PC-9 (cell line): ENCODE measurements at regions not wholly inside any gene's neighbourhood (a gene's known extent, or its start where the extent isn't known, plus 50 kb on each side); places are given as distances from the start of the nearest gene placed in this dataset.

Source experiments
- BruUV-seq: library from RNA; stranded (reverse); fragments of 400-500 nt; replicated peaks from 2 replicates; lab custom pipeline; 2021; lab: Mats Ljungman, UMichigan
- CTCF ChIA-PET: fragments of 300-600 bp; sonication (Branson Sonifier 250); formaldehyde crosslinking; loops from one replicate; lab custom pipeline; 2022; ENCODE audit warnings: antibody characterized with exemption; lab: Charles Lee
- POLR2A ChIA-PET: fragments of 300-600 bp; sonication (Branson Sonifier 250); formaldehyde crosslinking; loops from one replicate; lab custom pipeline; 2022; ENCODE audit warnings: antibody characterized with exemption; ENCODE audit not compliant: unreplicated experiment; lab: Charles Lee
- DNase-seq, 2 experiments: peaks; one replicate each; pipeline versions ENCODE4 v3.0.0 to v3.0.0-alpha.2; 2015 to 2022; ENCODE audit warnings: mixed read lengths in 1 of 2
- H2AFZ ChIP-seq: fragments of 200-600 bp; sonication (generic); 2 replicates; pipeline ENCODE4 v1.8.1; 2017; ENCODE audit warnings: antibody characterized with exemption
- H3F3A ChIP-seq: fragments of 200-600 bp; sonication (generic); 2 replicates; pipeline ENCODE4 v1.8.1; 2017; ENCODE audit warnings: antibody characterized with exemption, mild to moderate bottlenecking, low read depth; ENCODE audit not compliant: insufficient read depth
- H3K27ac ChIP-seq: fragments of 200-600 bp; sonication (generic); 2 replicates; pipeline ENCODE4 v1.6.1; 2016; ENCODE audit warnings: mixed run types
- H3K27me3 ChIP-seq: fragments of 200-600 bp; sonication (generic); 2 replicates; pipeline ENCODE4 v1.6.1; 2016; ENCODE audit warnings: low read depth, mixed run types; ENCODE audit not compliant: insufficient read depth
- H3K36me3 ChIP-seq: fragments of 200-600 bp; sonication (generic); 2 replicates; pipeline ENCODE4 v1.6.1; 2016; ENCODE audit warnings: low read depth, mixed run types
- H3K4me1 ChIP-seq: fragments of 200-600 bp; sonication (generic); replicated peaks from 2 replicates; pipeline ENCODE4 v1.6.1; 2016; ENCODE audit warnings: mixed run types; ENCODE audit not compliant: insufficient read depth
- H3K4me2 ChIP-seq: fragments of 200-600 bp; sonication (generic); 2 replicates; pipeline ENCODE4 v1.6.1; 2017; ENCODE audit warnings: mixed run types
- H3K4me3 ChIP-seq: fragments of 200-600 bp; sonication (generic); 2 replicates; pipeline ENCODE4 v1.6.1; 2016; ENCODE audit warnings: mixed run types
- H3K79me2 ChIP-seq: fragments of 200-600 bp; sonication (generic); 2 replicates; pipeline ENCODE4 v1.6.1; 2017; ENCODE audit warnings: low read depth, mixed run types
- H3K9me2 ChIP-seq: fragments of 200-600 bp; sonication (generic); 2 replicates; pipeline ENCODE4 v1.8.1; 2017; ENCODE audit warnings: mild to moderate bottlenecking; ENCODE audit not compliant: insufficient read depth
- H3K9me3 ChIP-seq: fragments of 200-600 bp; sonication (generic); 2 replicates; pipeline ENCODE4 v1.8.1; 2016; ENCODE audit warnings: low read depth; ENCODE audit not compliant: insufficient read depth
- H4K20me1 ChIP-seq: fragments of 200-600 bp; sonication (generic); 2 replicates; pipeline ENCODE4 v1.8.1; 2017; ENCODE audit not compliant: insufficient read depth
- EZH2 ChIP-seq: fragments of 200-600 bp; sonication (generic); IDR thresholded peaks from 2 replicates; pipeline ENCODE4 v1.8.0; 2017; ENCODE audit warnings: antibody characterized with exemption, low read depth
- intact Hi-C: fragments of 100-400 bp; cut with micrococcal nuclease; formaldehyde crosslinking; loops from one replicate; pipeline ENCODE4 v1.10.0; 2022; ENCODE audit not compliant: unreplicated experiment
- TF ChIP-seq, protein P1 (sequence below): fragments of 200-600 bp; sonication (generic); conservative IDR thresholded peaks from 2 replicates; pipeline ENCODE4 v1.6.1; 2017; ENCODE audit warnings: mixed run types, antibody characterized with exemption, mild to moderate bottlenecking, moderate library complexity

DNA sequence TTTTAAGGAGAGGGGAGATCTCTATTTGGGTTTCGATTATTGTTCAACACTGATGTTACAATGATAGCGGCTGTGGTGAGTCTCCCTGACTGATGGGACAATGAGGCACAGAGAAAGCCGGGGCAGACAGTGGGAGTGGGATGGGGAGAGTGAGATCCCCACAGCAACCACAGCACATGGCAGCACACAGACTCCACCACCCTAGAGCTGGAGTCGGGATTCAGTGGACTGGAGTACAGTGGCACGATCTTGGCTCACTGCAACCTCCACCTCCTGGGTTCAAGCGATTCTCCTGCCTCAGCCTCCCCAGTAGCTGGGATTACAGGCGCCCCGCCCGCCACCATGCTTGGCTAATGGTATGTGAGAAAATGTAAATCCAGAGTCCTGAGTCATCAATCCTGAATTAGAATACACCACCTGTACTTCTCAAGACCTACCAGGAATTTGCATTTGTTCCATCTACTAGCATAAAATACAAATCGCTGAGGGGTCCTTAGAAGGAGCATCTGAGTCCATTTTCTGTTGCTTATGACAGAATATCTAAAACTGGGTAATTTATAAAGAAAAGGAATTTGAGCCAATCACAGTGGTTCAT lies 125.8 kb downstream of the TOMM20 start:
- Histone ChIP-seq H3K4me2 (no peak overlapping the region), H3K4me1 (peaks cover 18% of the 10 kb centered on the region), H2AFZ (no peak overlapping the region), H3K4me3 (no peak overlapping the region), H3K9me3 (no peaks in the 10 kb centered on the region; the same call in 1 of the 2 replicates), H4K20me1 (no peaks in the 10 kb centered on the region), H3F3A (peaks cover 14% of the 10 kb centered on the region), H3K79me2 (no peaks in the 10 kb centered on the region), H3K36me3 (no peaks in the 10 kb centered on the region), H3K9me2 (no peaks in the 10 kb centered on the region), H3K27ac (no peak overlapping the region), H3K27me3 (no peaks in the 10 kb centered on the region)
- TF ChIP-seq EZH2 = no peak
- TF ChIP-seq, protein P1, sequence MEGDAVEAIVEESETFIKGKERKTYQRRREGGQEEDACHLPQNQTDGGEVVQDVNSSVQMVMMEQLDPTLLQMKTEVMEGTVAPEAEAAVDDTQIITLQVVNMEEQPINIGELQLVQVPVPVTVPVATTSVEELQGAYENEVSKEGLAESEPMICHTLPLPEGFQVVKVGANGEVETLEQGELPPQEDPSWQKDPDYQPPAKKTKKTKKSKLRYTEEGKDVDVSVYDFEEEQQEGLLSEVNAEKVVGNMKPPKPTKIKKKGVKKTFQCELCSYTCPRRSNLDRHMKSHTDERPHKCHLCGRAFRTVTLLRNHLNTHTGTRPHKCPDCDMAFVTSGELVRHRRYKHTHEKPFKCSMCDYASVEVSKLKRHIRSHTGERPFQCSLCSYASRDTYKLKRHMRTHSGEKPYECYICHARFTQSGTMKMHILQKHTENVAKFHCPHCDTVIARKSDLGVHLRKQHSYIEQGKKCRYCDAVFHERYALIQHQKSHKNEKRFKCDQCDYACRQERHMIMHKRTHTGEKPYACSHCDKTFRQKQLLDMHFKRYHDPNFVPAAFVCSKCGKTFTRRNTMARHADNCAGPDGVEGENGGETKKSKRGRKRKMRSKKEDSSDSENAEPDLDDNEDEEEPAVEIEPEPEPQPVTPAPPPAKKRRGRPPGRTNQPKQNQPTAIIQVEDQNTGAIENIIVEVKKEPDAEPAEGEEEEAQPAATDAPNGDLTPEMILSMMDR = no peak
- ChIA-PET POLR2A (no interaction called here), CTCF (no interaction called here)
- BruUV-seq = no TSS peak
- no peak for DNase-seq
- intact Hi-C loops = no loop called here

DNA sequence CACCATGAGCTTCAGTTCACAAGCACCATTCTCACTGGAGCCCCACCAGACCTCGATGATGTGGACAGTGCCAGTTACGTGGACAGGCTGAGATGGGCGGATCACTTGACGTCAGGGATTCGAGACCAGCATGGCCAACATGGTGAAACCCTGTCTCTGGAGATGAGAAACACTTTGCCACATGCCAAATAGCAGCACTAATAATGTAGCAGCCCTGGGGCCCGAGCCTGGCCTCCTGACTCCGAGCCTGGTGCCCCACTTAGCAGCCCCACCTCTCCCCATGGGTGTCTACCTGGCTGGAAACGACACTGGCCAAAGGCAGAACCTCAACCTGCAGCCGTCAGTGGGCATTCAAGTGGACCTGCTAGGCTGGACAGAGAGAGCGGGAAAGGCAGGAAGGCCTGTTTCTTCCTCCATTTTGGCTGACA lies 129.1 kb downstream of the TOMM20 start:
- no peak for DNase-seq
- Histone ChIP-seq H3K4me3 (no peak overlapping the region), H3K36me3 (no peaks in the 10 kb centered on the region), H3K9me2 (no peaks in the 10 kb centered on the region), H3F3A (peaks cover 28% of the 10 kb centered on the region), H4K20me1 (no peaks in the 10 kb centered on the region), H3K4me1 (peaks cover 34% of the 10 kb centered on the region), H2AFZ (no peak overlapping the region), H3K27me3 (no peaks in the 10 kb centered on the region), H3K79me2 (no peaks in the 10 kb centered on the region), H3K4me2 (peak overlapping the region; percentile 82; the same call in 1 of the 2 replicates), H3K27ac (peak overlapping the region; percentile 100), H3K9me3 (no peaks in the 10 kb centered on the region)
- intact Hi-C loops = loop anchor here (5.0 kb wide), 1 partner anchor 342 kb away; no protein-coding TSS in a partner anchor
- ChIA-PET CTCF (no interaction called here), POLR2A (interaction anchor here (0.8 kb wide), 1 partner anchor 101 kb away, joined by 3 read pairs; no protein-coding TSS in a partner anchor)
- TF ChIP-seq EZH2 = no peak
- TF ChIP-seq, protein P1 = no peak
- BruUV-seq = no TSS peak

DNA sequence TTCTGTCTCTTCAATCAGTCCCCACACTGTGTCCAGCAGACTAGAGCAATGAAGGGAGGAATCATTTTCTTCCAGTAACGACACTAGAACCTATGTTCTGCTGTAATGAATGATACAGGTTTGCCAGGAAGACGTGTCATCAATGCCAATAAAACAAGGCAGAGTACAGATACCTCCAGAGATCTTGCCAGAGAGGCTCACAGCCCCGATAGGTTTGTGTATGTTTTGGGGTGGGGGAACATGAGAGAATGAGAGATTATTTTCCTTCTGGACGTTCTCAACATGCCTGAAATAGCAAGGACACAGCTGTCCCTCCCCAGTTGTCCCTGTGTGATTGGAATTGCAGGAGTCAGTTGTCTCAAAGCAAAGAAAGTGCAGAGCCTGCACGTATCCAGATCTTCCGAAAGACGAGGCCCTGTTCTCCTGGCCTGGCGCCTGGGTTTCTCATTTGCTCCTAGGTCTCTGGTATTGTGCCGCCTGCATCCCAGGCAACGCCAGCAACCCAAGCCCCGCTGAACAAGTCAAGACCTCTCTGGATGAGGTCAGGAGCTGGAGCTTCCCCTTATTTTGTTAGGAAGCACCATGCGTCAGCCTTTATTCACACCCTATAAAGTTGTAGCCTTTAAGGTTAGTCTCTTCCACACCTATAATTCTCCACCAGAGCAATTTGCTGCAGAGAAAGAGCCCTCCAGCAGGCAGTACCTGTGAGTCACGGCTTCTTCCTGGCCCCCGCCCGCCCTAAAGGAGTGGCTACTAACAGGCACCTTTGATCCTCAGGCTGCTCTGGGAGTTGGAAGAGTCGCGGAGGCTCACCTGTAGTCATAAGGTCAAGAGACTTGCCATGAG lies 130.5 kb downstream of the TOMM20 start:
- peak overlapping the region; percentile 82 for H3K4me2 ChIP-seq
- H3K27me3 ChIP-seq = no peaks in the 10 kb centered on the region
- no peak for TF ChIP-seq EZH2
- TF ChIP-seq, protein P1 = no peak
- DNase-seq = peak; percentile 89 to 99
- H3K9me2 ChIP-seq = no peaks in the 10 kb centered on the region
- peak overlapping the region; percentile 100 for H3K27ac ChIP-seq
- H3K9me3 ChIP-seq = no peaks in the 10 kb centered on the region
- CTCF ChIA-PET = interaction anchor here (0.5 kb wide), 1 partner anchor 308 kb away, joined by 3 read pairs; no protein-coding TSS in a partner anchor
- intact Hi-C loops = loop anchor here (1.0 to 5.0 kb wide), 15 partner anchors 11 to 499 kb away; partner anchors contain the start of gene IRF2BP2
- TSS peak; percentile 88 for BruUV-seq
- H3F3A ChIP-seq = peaks cover 28% of the 10 kb centered on the region
- no peaks in the 10 kb centered on the region for H3K36me3 ChIP-seq
- peak overlapping the region; percentile 45 for H3K4me3 ChIP-seq
- no peaks in the 10 kb centered on the region for H3K79me2 ChIP-seq
- peaks cover 34% of the 10 kb centered on the region for H3K4me1 ChIP-seq
- POLR2A ChIA-PET = interaction anchor here (0.6 to 1.7 kb wide), 12 partner anchors 11 to 494 kb away, joined by 3 to 9 read pairs (median 4); no protein-coding TSS in a partner anchor
- no peaks in the 10 kb centered on the region for H4K20me1 ChIP-seq
- no peak overlapping the region for H2AFZ ChIP-seq
